ENCODE measurements at regions not wholly inside any gene's neighbourhood (a gene's known extent, or its start where the extent isn't known, plus 50 kb on each side); places are given as distances from the start of the nearest gene placed in this dataset.

- Histone ChIP-seq H3K27ac (no peak overlapping the region), H3K4me3 (no peak overlapping the region), H3K4me1 (peaks cover 28% of the 10 kb centered on the region), H3K36me3 (no peaks in the 10 kb centered on the region), H3K9me3 (no peaks in the 10 kb centered on the region), H3K27me3 (no peaks in the 10 kb centered on the region)
- DNase-seq (ENCODE audit: extremely low spot score in 2 of 2) = no peak
- TF ChIP-seq POLR2A (IDR thresholded peaks at IDR 0.05) = no peak
- TF ChIP-seq POLR2AphosphoS5 (IDR thresholded peaks at IDR 0.05; ENCODE audit: insufficient read depth in 1 of 2, low read depth in 1 of 2) = no peak
- no peak for TF ChIP-seq CTCF (IDR thresholded peaks at IDR 0.05)
- intact Hi-C loops (cut with DNase I) = loop anchor here (5.0 to 10.0 kb wide), 2 partner anchors 63 to 96 kb away; no protein-coding TSS in a partner anchor
Observed at GRCh38 chr2:12821656-12822055, 104.9 kb downstream of the TRIB2 start.

GRCh38 chr2:12824351-12824777 lies 107.6 kb downstream of the TRIB2 start:
- DNase-seq (ENCODE audit: extremely low spot score in 2 of 2) = no peak
- peaks cover 28% of the 10 kb centered on the region for H3K4me1 ChIP-seq
- peak overlapping the region; percentile 46 for H3K27ac ChIP-seq
- H3K9me3 ChIP-seq = no peaks in the 10 kb centered on the region
- H3K36me3 ChIP-seq = no peaks in the 10 kb centered on the region
- intact Hi-C loops (cut with DNase I) = loop anchor here (5.0 to 10.0 kb wide), 2 partner anchors 60 to 93 kb away; no protein-coding TSS in a partner anchor
- no peak overlapping the region for H3K4me3 ChIP-seq
- TF ChIP-seq POLR2AphosphoS5 (IDR thresholded peaks at IDR 0.05; ENCODE audit: insufficient read depth in 1 of 2, low read depth in 1 of 2) = no peak
- TF ChIP-seq CTCF (IDR thresholded peaks at IDR 0.05) = no peak
- TF ChIP-seq POLR2A (IDR thresholded peaks at IDR 0.05) = no peak
- no peaks in the 10 kb centered on the region for H3K27me3 ChIP-seq

- DNase-seq (ENCODE audit: extremely low spot score in 2 of 2) = peak in 1 of 2 donors; percentile 94
- Histone ChIP-seq H3K4me1 (peaks cover 24% of the 10 kb centered on the region), H3K9me3 (no peaks in the 10 kb centered on the region), H3K4me3 (no peak overlapping the region), H3K27me3 (no peaks in the 10 kb centered on the region), H3K36me3 (no peaks in the 10 kb centered on the region), H3K27ac (peak overlapping the region; percentile 46)
- TF ChIP-seq CTCF (IDR thresholded peaks at IDR 0.05) (no peak), POLR2AphosphoS5 (IDR thresholded peaks at IDR 0.05; ENCODE audit: insufficient read depth in 1 of 2, low read depth in 1 of 2) (peak in 1 of 2 donors; percentile 33), POLR2A (IDR thresholded peaks at IDR 0.05) (no peak)
- intact Hi-C loops (cut with DNase I) = loop anchor here (5.0 to 10.0 kb wide), 3 partner anchors 60 to 92 kb away; no protein-coding TSS in a partner anchor
Observed at GRCh38 chr2:12824778-12825379, 108.1 kb downstream of the TRIB2 start.

GRCh38 chr2:12826781-12827180 lies 110.0 kb downstream of the TRIB2 start:
- Histone ChIP-seq H3K4me1 (peaks cover 18% of the 10 kb centered on the region), H3K36me3 (no peaks in the 10 kb centered on the region), H3K27ac (no peak overlapping the region), H3K9me3 (no peaks in the 10 kb centered on the region), H3K27me3 (no peaks in the 10 kb centered on the region), H3K4me3 (no peak overlapping the region)
- DNase-seq (ENCODE audit: extremely low spot score in 2 of 2) = no peak
- intact Hi-C loops (cut with DNase I) = loop anchor here (5.0 to 10.0 kb wide), 2 partner anchors 58 to 76 kb away; no protein-coding TSS in a partner anchor
- TF ChIP-seq POLR2AphosphoS5 (IDR thresholded peaks at IDR 0.05; ENCODE audit: insufficient read depth in 1 of 2, low read depth in 1 of 2) (no peak), CTCF (IDR thresholded peaks at IDR 0.05) (no peak), POLR2A (IDR thresholded peaks at IDR 0.05) (no peak)

GRCh38 chr2:12827721-12828120 lies 111.0 kb downstream of the TRIB2 start:
- Histone ChIP-seq H3K4me3 (no peak overlapping the region), H3K4me1 (peaks cover 18% of the 10 kb centered on the region), H3K27ac (no peak overlapping the region), H3K27me3 (no peaks in the 10 kb centered on the region), H3K36me3 (no peaks in the 10 kb centered on the region), H3K9me3 (no peaks in the 10 kb centered on the region)
- intact Hi-C loops (cut with DNase I) = loop anchor here (5.0 to 10.0 kb wide), 2 partner anchors 57 to 75 kb away; no protein-coding TSS in a partner anchor
- no peak for DNase-seq (ENCODE audit: extremely low spot score in 2 of 2)
- no peak for TF ChIP-seq POLR2AphosphoS5 (IDR thresholded peaks at IDR 0.05; ENCODE audit: insufficient read depth in 1 of 2, low read depth in 1 of 2)
- no peak for TF ChIP-seq POLR2A (IDR thresholded peaks at IDR 0.05)
- no peak for TF ChIP-seq CTCF (IDR thresholded peaks at IDR 0.05)

All from vagina (tissue), 2 donors.